ENCODE measurements at regions not wholly inside any gene's neighbourhood (a gene's known extent, or its start where the extent isn't known, plus 50 kb on each side); places are given as distances from the start of the nearest gene placed in this dataset.

- Histone ChIP-seq H3K27me3 (ENCODE audit: control insufficient read depth in 1 of 2, insufficient read depth in 2 of 2, low read length in 2 of 2) (no peaks in the 10 kb centered on the region), H3K9me3 (ENCODE audit: low read length) (no peaks in the 10 kb centered on the region), H3K4me1 (ENCODE audit: insufficient read depth, low read length) (peaks cover 65% of the 10 kb centered on the region), H4K20me1 (ENCODE audit: insufficient read depth, low read length) (no peaks in the 10 kb centered on the region), H2AFZ (ENCODE audit: low read length) (peak overlapping the region; percentile 60), H3K4me2 (ENCODE audit: low read depth, low read length) (peak overlapping the region; percentile 16; the same call in 1 of the 2 replicates), H3K79me2 (ENCODE audit: insufficient read depth, low read length) (no peaks in the 10 kb centered on the region), H3K9ac (ENCODE audit: insufficient read depth, low read depth, low read length) (no peak overlapping the region), H3K27ac (ENCODE audit: extremely low read length, insufficient read depth, low read length) (peak overlapping the region; percentile 48), H3K4me3 (replicated peaks in 1 of 3; ENCODE audit: insufficient read depth in 1 of 3, low read depth in 2 of 3, low read length in 3 of 3) (no peak overlapping the region; a peak in 1 of 6 replicates), H3K36me3 (replicated peaks in 1 of 2; ENCODE audit: control insufficient read depth in 1 of 2, insufficient read depth in 2 of 2, low read length in 2 of 2) (no peaks in the 10 kb centered on the region)
- in situ Hi-C loops (cut with HindIII; ENCODE audit: extremely low pct_ligation_motif_present, low pct_unique_long_range_greater_than_20kb) = no loop called here
- TF ChIP-seq JDP2 (CRISPR knock-in tag; IDR thresholded peaks at IDR 0.05; ENCODE audit: borderline replicate concordance) (no peak), ZNF737 (CRISPR knock-in tag; IDR thresholded peaks at IDR 0.05; ENCODE audit: borderline replicate concordance) (no peak), ZNF530 (CRISPR knock-in tag; IDR thresholded peaks at IDR 0.05; ENCODE audit: low read depth) (no peak), MYPOP (CRISPR knock-in tag; IDR thresholded peaks at IDR 0.05) (no peak), ZNF414 (CRISPR knock-in tag; IDR thresholded peaks at IDR 0.05) (no peak), SCMH1 (CRISPR knock-in tag; IDR thresholded peaks at IDR 0.05; ENCODE audit: borderline replicate concordance) (no peak), ZNF792 (CRISPR knock-in tag; IDR thresholded peaks at IDR 0.05) (no peak), ATM (IDR thresholded peaks at IDR 0.05; ENCODE audit: borderline replicate concordance) (no peak), ZNF367 (CRISPR knock-in tag; IDR thresholded peaks at IDR 0.05; ENCODE audit: borderline replicate concordance) (no peak), MIXL1 (CRISPR knock-in tag; IDR thresholded peaks at IDR 0.05) (no peak)
- BruUV-seq (replicated peaks) = no TSS peak
- WGBS (ENCODE audit: low lambda C conversion rate) = 75% methylated on average over 6 of the region's 6 CpGs
- no peak for DNase-seq (ENCODE audit: low spot score)
- intact Hi-C loops (cut with micrococcal nuclease; ENCODE audit: unreplicated experiment) = no loop called here
- FAIRE-seq = no peak
- ChIA-PET CTCF (ENCODE audit: low intra/inter-chr PET ratio, low total read pairs) (no interaction called here), POLR2A (interaction anchor here (1.6 kb wide), 1 partner anchor 55 kb away, joined by 3 read pairs; no protein-coding TSS in a partner anchor)
- ATAC-seq = peak; percentile 55
Observed at GRCh38 chr12:75720812-75721641, 209.6 kb upstream of the KRR1 start.
